Renal cortex interstitium (tissue), 11 donors: ENCODE measurements at regions not wholly inside any gene's neighbourhood (a gene's known extent, or its start where the extent isn't known, plus 50 kb on each side); places are given as distances from the start of the nearest gene placed in this dataset.

Experiments
- DNase-seq, 11 donors: peaks; one replicate each; pipeline ENCODE4 v3.0.0-alpha.2; 2013; ENCODE audit warnings: low read depth in 9 of 11, low spot score in 4 of 11; ENCODE audit errors: extremely low read depth in 1 of 11

GRCh38 chr11:81725701-81726100 is 1008.0 kb downstream of the FAM181B start:
- DNase-seq = no peak

- no peak for DNase-seq
These were observed 1016.0 kb downstream of the FAM181B start for GRCh38 chr11:81717695-81718094.

GRCh38 chr11:81707881-81708280 is 1025.8 kb downstream of the FAM181B start:
- no peak for DNase-seq

GRCh38 chr11:81705283-81705682 is 1028.4 kb downstream of the FAM181B start:
- no peak for DNase-seq

GRCh38 chr11:81700076-81700475 is 1033.6 kb downstream of the FAM181B start:
- DNase-seq = no peak

- DNase-seq = no peak
These were observed 1046.6 kb downstream of the FAM181B start for GRCh38 chr11:81687057-81687456.

GRCh38 chr11:81674211-81674610 is 1059.5 kb downstream of the FAM181B start:
- no peak for DNase-seq

- no peak for DNase-seq
These were observed 1060.7 kb downstream of the FAM181B start for GRCh38 chr11:81673001-81673400.

GRCh38 chr11:81669935-81670543 is 1063.6 kb downstream of the FAM181B start:
- DNase-seq = no peak

- DNase-seq = no peak
These were observed 1074.9 kb downstream of the FAM181B start for GRCh38 chr11:81658722-81659121.

GRCh38 chr11:81655351-81655750 is 1078.3 kb downstream of the FAM181B start:
- DNase-seq = no peak

GRCh38 chr11:81647374-81647773 is 1086.3 kb downstream of the FAM181B start:
- DNase-seq = no peak

GRCh38 chr11:81644239-81644840 is 1089.3 kb downstream of the FAM181B start:
- peak in 8 of 11 donors; percentile 9 to 47 (median 26) for DNase-seq

- DNase-seq = no peak
These were observed 1099.2 kb downstream of the FAM181B start for GRCh38 chr11:81634483-81634882.

- DNase-seq = no peak
These were observed 1131.2 kb downstream of the FAM181B start for GRCh38 chr11:81602508-81602907.

- peak; percentile 12 to 53 (median 18) for DNase-seq
These were observed 1137.0 kb downstream of the FAM181B start for GRCh38 chr11:81596704-81597103.

- no peak for DNase-seq
These were observed 1148.2 kb downstream of the FAM181B start for GRCh38 chr11:81585390-81585933.

- no peak for DNase-seq
These were observed 1154.3 kb downstream of the FAM181B start for GRCh38 chr11:81579339-81579738.

GRCh38 chr11:81578571-81578970 is 1155.1 kb downstream of the FAM181B start:
- no peak for DNase-seq

- DNase-seq = no peak
These were observed 1159.4 kb downstream of the FAM181B start for GRCh38 chr11:81574301-81574700.

GRCh38 chr11:81573367-81573766 is 1160.3 kb downstream of the FAM181B start:
- no peak for DNase-seq
